ENCODE measurements at regions not wholly inside any gene's neighbourhood (a gene's known extent, or its start where the extent isn't known, plus 50 kb on each side); places are given as distances from the start of the nearest gene placed in this dataset.

- TF ChIP-seq CTCF (IDR thresholded peaks at IDR 0.05; ENCODE audit: unreplicated experiment in 3 of 3) = no peak
- no peak overlapping the region for H3K4me3 Mint-ChIP-seq
- no peaks in the 10 kb centered on the region for H3K4me1 Mint-ChIP-seq
- peaks cover 17% of the 10 kb centered on the region for H3K9me3 Mint-ChIP-seq
- no peaks in the 10 kb centered on the region for H3K27me3 Mint-ChIP-seq (ENCODE audit: low read depth)
- no peaks in the 10 kb centered on the region for H3K36me3 Mint-ChIP-seq (ENCODE audit: low read depth)
- H3K27ac Mint-ChIP-seq = no peak overlapping the region
These were observed 282.3 kb downstream of the BCL11A start for GRCh38 chr2:60271131-60271530.

- H3K27me3 Mint-ChIP-seq (ENCODE audit: low read depth) = no peaks in the 10 kb centered on the region
- H3K9me3 Mint-ChIP-seq = peaks cover 12% of the 10 kb centered on the region
- H3K4me1 Mint-ChIP-seq = no peaks in the 10 kb centered on the region
- H3K4me3 Mint-ChIP-seq = no peak overlapping the region
- H3K36me3 Mint-ChIP-seq (ENCODE audit: low read depth) = no peaks in the 10 kb centered on the region
- no peak overlapping the region for H3K27ac Mint-ChIP-seq
- TF ChIP-seq CTCF (IDR thresholded peaks at IDR 0.05; ENCODE audit: unreplicated experiment in 3 of 3) = no peak
These were observed 284.8 kb downstream of the BCL11A start for GRCh38 chr2:60268661-60269060.

- no peaks in the 10 kb centered on the region for H3K27me3 Mint-ChIP-seq (ENCODE audit: low read depth)
These were observed 285.4 kb downstream of the BCL11A start for GRCh38 chr2:60268032-60268431.

GRCh38 chr2:60267122-60267521 lies 286.3 kb downstream of the BCL11A start:
- TF ChIP-seq CTCF (IDR thresholded peaks at IDR 0.05; ENCODE audit: unreplicated experiment in 3 of 3) = no peak
- no peaks in the 10 kb centered on the region for H3K36me3 Mint-ChIP-seq (ENCODE audit: low read depth)
- no peak overlapping the region for H3K4me3 Mint-ChIP-seq
- peaks cover 5% of the 10 kb centered on the region for H3K9me3 Mint-ChIP-seq
- no peaks in the 10 kb centered on the region for H3K4me1 Mint-ChIP-seq
- H3K27ac Mint-ChIP-seq = no peak overlapping the region
- H3K27me3 Mint-ChIP-seq (ENCODE audit: low read depth) = no peaks in the 10 kb centered on the region

More at GRCh38 chr2:60268032-60268431, 285.4 kb downstream of the BCL11A start:
- TF ChIP-seq CTCF (IDR thresholded peaks at IDR 0.05; ENCODE audit: unreplicated experiment in 3 of 3) = no peak
- Mint-ChIP-seq H3K4me3 (no peak overlapping the region), H3K27ac (no peak overlapping the region), H3K36me3 (ENCODE audit: low read depth) (no peaks in the 10 kb centered on the region), H3K4me1 (no peaks in the 10 kb centered on the region), H3K9me3 (peaks cover 8% of the 10 kb centered on the region)

GRCh38 chr2:60262178-60262577 lies 291.3 kb downstream of the BCL11A start:
- H3K9me3 Mint-ChIP-seq = peaks cover 5% of the 10 kb centered on the region
- H3K4me3 Mint-ChIP-seq = no peak overlapping the region
- TF ChIP-seq CTCF (IDR thresholded peaks at IDR 0.05; ENCODE audit: unreplicated experiment in 3 of 3) = no peak
- no peaks in the 10 kb centered on the region for H3K4me1 Mint-ChIP-seq
- H3K27ac Mint-ChIP-seq = no peak overlapping the region
- H3K27me3 Mint-ChIP-seq (ENCODE audit: low read depth) = no peaks in the 10 kb centered on the region
- H3K36me3 Mint-ChIP-seq (ENCODE audit: low read depth) = no peaks in the 10 kb centered on the region

GRCh38 chr2:60260639-60261296 lies 292.7 kb downstream of the BCL11A start:
- H3K36me3 Mint-ChIP-seq (ENCODE audit: low read depth) = no peaks in the 10 kb centered on the region
- H3K9me3 Mint-ChIP-seq = peaks cover 5% of the 10 kb centered on the region
- no peak overlapping the region for H3K27ac Mint-ChIP-seq
- no peak overlapping the region for H3K4me3 Mint-ChIP-seq
- H3K27me3 Mint-ChIP-seq (ENCODE audit: low read depth) = no peaks in the 10 kb centered on the region
- no peak for TF ChIP-seq CTCF (IDR thresholded peaks at IDR 0.05; ENCODE audit: unreplicated experiment in 3 of 3)
- no peaks in the 10 kb centered on the region for H3K4me1 Mint-ChIP-seq

All from nephron (organoid).